SJSA1 (cell line): ENCODE measurements at regions not wholly inside any gene's neighbourhood (a gene's known extent, or its start where the extent isn't known, plus 50 kb on each side); places are given as distances from the start of the nearest gene placed in this dataset.
A peak's percentile ranks its signal among the peaks of the same experiment; 100 is the strongest.
"Not testable (repeated sequence)": the region's sequence is repeated elsewhere in the genome, so short reads cannot be mapped to it uniquely, and the experiment has no call there.

Source experiments
- DNase-seq, 2 experiments: peaks; one replicate each; pipeline ENCODE4 v3.0.0-alpha.2; 2015 to 2020; ENCODE audit warnings: low spot score in 2 of 2, low read depth in 1 of 2
- H3K27ac ChIP-seq: fragments of 250-450 bp; sonication (Bioruptor Pico); 2 replicates; pipeline ENCODE4 v1.5.1; 2020; ENCODE audit warnings: mild to moderate bottlenecking, moderate library complexity
- H3K27me3 ChIP-seq: fragments of 250-450 bp; sonication (Bioruptor Pico); replicated peaks from 2 replicates; pipeline ENCODE4 v1.5.1; 2020; ENCODE audit warnings: mild to moderate bottlenecking, moderate library complexity
- H3K36me3 ChIP-seq: fragments of 250-450 bp; sonication (Bioruptor Pico); 2 replicates; pipeline ENCODE4 v1.5.1; 2020; ENCODE audit warnings: mild to moderate bottlenecking
- H3K4me1 ChIP-seq: fragments of 250-450 bp; sonication (Bioruptor Pico); replicated peaks from 2 replicates; pipeline ENCODE4 v1.6.1; 2021; ENCODE audit warnings: mild to moderate bottlenecking
- H3K4me3 ChIP-seq: fragments of 250-450 bp; sonication (Bioruptor Pico); 2 replicates; pipeline ENCODE4 v1.5.1; 2020; ENCODE audit warnings: mild to moderate bottlenecking
- H3K9me3 ChIP-seq: fragments of 250-450 bp; sonication (Bioruptor Pico); replicated peaks from 2 replicates; pipeline ENCODE4 v1.5.1; 2020; ENCODE audit warnings: mild to moderate bottlenecking

DNA sequence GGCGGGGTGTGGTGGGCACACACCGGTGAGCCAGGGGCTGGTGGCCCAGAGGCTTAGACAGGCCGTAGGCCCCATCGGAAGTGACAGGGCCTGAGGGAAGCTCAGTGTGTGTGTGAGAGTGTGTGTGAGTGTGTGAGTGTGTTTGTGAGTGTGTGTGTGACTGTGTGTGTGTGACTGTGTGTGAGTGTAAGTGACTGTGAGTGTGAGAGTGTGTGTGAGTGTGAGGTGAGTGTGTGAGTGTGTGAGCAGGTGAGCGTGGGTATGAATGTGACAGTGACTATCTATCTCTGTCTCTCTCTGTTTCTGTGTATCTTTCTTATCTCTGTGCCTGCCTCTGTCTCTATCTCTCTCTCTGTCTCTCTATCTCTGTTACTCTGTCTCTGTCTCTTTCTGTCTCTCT is 171.6 kb downstream of the TMEM121 start:
- H3K4me3 ChIP-seq, H3K4me1 ChIP-seq, H3K9me3 ChIP-seq, H3K36me3 ChIP-seq, H3K27me3 ChIP-seq, H3K27ac ChIP-seq: not testable (repeated sequence)
- peak in 1 of 2 experiments; percentile 6 for DNase-seq

GRCh38 chr14:105698940-105699556 is 172.7 kb downstream of the TMEM121 start:
- not testable (repeated sequence) for H3K27me3 ChIP-seq, H3K27ac ChIP-seq, H3K9me3 ChIP-seq, H3K36me3 ChIP-seq, H3K4me1 ChIP-seq, H3K4me3 ChIP-seq
- peak in 1 of 2 experiments; percentile 31 for DNase-seq

- H3K9me3 ChIP-seq, H3K27ac ChIP-seq, H3K27me3 ChIP-seq, H3K4me1 ChIP-seq, H3K36me3 ChIP-seq, H3K4me3 ChIP-seq: not testable (repeated sequence)
- peak in 1 of 2 experiments; percentile 45 for DNase-seq
Measured at GRCh38 chr14:105699706-105700105, 173.3 kb downstream of the TMEM121 start.

DNA sequence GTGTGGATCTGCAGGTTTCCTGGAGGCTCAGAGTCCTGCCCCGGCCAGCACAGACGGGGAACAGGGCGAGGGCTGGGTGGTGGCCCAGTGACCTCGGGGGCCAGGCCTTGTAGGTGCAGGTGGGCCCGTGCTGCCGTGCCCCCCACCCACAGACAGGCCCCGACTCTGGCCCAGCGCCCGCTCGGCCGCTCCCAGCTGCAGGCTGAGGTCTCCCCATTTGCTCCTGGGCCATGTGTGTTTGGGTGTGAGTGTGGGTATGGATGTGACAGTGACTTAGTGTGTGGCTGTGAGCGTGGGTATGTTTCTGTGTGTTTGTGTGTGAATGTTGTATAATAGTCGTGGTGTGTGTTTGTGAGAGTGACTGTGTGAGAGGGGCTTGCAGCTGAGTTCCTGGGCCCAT is 173.8 kb downstream of the TMEM121 start:
- H3K4me1 ChIP-seq, result not testable (repeated sequence)

GRCh38 chr14:105700622-105701288 is 174.4 kb downstream of the TMEM121 start:
- no peaks in the 10 kb centered on the region for H3K9me3 ChIP-seq
- no peak overlapping the region for H3K4me3 ChIP-seq
- H3K36me3 ChIP-seq, result no peaks in the 10 kb centered on the region
- peak in 1 of 2 experiments; percentile 25 for DNase-seq
- no peak overlapping the region for H3K27ac ChIP-seq
- H3K4me1 ChIP-seq, result no peaks in the 10 kb centered on the region
- no peaks in the 10 kb centered on the region for H3K27me3 ChIP-seq

More for the DNA sequence above, 173.8 kb downstream of the TMEM121 start:
- H3K4me3 ChIP-seq, H3K36me3 ChIP-seq, H3K9me3 ChIP-seq, H3K27ac ChIP-seq, H3K27me3 ChIP-seq: not testable (repeated sequence)
- DNase-seq, result peak in 1 of 2 experiments; percentile 36

DNA sequence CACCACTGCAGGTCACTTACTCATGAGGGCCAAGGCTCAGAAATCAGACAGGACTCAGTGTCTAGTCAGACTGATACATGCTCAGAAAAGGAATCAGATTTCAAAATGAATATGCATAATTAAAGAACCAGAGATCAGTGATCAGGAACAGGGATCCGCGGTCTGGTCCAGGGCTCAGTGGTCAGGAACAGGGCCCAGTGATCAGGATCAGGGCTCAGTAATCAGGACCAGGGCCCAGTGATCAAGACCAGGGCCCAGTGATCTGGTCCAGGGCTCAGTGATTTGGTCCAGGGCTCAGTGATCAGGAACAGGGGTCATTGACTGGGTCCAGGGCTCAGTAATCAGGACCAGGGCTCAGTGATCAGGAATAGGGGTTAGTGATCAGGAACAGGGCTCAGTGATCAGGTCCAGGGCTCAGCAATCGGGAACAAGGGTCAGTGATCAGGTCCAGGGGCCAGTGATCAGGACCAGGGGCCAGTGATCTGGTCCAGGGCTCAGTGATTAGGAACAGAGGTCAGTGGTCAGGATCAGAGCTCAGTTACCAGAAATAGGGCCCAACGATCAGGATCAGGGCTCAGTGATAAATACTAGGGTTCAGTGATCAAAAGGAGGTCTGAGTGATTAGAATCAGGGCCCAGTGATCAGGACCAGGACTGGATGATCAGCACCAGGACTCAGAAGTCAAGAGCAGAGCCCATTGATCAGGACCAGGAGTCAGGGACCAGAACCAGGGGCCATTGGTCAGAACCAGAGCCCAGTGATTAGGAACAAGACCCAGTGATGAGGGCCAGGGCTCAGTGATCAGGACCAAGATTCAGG is 175.3 kb downstream of the TMEM121 start:
- H3K36me3 ChIP-seq, result no peaks in the 10 kb centered on the region
- H3K4me3 ChIP-seq, result no peak overlapping the region
- no peaks in the 10 kb centered on the region for H3K9me3 ChIP-seq
- no peak overlapping the region for H3K27ac ChIP-seq
- no peaks in the 10 kb centered on the region for H3K27me3 ChIP-seq
- peak in 1 of 2 experiments; percentile 23 for DNase-seq
- H3K4me1 ChIP-seq, result no peaks in the 10 kb centered on the region

- Histone ChIP-seq H3K4me3 (no peak overlapping the region), H3K4me1 (no peaks in the 10 kb centered on the region), H3K27me3 (no peaks in the 10 kb centered on the region), H3K9me3 (no peaks in the 10 kb centered on the region), H3K36me3 (no peaks in the 10 kb centered on the region), H3K27ac (no peak overlapping the region)
- DNase-seq, result peak in 1 of 2 experiments; percentile 19
Measured at GRCh38 chr14:105702275-105702817, 176.0 kb downstream of the TMEM121 start.

GRCh38 chr14:105703044-105703665 is 176.8 kb downstream of the TMEM121 start:
- H3K4me1 ChIP-seq, H3K9me3 ChIP-seq, H3K36me3 ChIP-seq, H3K27ac ChIP-seq, H3K4me3 ChIP-seq, H3K27me3 ChIP-seq: not testable (repeated sequence)
- peak in 1 of 2 experiments; percentile 10 for DNase-seq

DNA sequence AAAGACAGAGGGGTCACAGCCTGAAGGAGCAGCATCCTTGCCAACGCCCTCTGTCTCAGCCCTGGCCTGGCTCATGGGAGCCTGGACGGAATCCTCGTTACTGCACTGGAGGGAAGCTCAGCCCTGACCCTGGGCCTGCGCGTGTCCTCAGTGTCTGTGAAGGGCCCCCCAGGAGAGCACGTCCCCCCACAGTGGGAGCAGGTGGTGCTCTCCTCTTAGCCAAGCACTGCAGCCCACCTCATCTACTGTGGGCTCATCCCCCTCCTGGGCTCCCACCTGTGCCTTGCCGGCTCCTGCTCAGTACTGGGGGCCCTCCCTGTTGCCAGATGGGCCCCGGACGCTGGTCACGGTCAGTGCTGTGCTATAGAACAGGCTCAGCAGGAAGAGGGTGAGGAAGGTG is 177.7 kb downstream of the TMEM121 start:
- DNase-seq, H3K9me3 ChIP-seq: not testable (repeated sequence)

GRCh38 chr14:105704492-105704891 is 178.1 kb downstream of the TMEM121 start:
- DNase-seq, H3K9me3 ChIP-seq, H3K27ac ChIP-seq, H3K36me3 ChIP-seq, H3K27me3 ChIP-seq, H3K4me3 ChIP-seq, H3K4me1 ChIP-seq: not testable (repeated sequence)

More for the DNA sequence above, 177.7 kb downstream of the TMEM121 start:
- not testable (repeated sequence) for H3K27ac ChIP-seq, H3K27me3 ChIP-seq, H3K4me1 ChIP-seq, H3K4me3 ChIP-seq, H3K36me3 ChIP-seq

GRCh38 chr14:105705512-105705861 is 179.1 kb downstream of the TMEM121 start:
- H3K36me3 ChIP-seq, H3K27me3 ChIP-seq, H3K4me3 ChIP-seq, H3K9me3 ChIP-seq, H3K4me1 ChIP-seq, H3K27ac ChIP-seq, DNase-seq: not testable (repeated sequence)

DNA sequence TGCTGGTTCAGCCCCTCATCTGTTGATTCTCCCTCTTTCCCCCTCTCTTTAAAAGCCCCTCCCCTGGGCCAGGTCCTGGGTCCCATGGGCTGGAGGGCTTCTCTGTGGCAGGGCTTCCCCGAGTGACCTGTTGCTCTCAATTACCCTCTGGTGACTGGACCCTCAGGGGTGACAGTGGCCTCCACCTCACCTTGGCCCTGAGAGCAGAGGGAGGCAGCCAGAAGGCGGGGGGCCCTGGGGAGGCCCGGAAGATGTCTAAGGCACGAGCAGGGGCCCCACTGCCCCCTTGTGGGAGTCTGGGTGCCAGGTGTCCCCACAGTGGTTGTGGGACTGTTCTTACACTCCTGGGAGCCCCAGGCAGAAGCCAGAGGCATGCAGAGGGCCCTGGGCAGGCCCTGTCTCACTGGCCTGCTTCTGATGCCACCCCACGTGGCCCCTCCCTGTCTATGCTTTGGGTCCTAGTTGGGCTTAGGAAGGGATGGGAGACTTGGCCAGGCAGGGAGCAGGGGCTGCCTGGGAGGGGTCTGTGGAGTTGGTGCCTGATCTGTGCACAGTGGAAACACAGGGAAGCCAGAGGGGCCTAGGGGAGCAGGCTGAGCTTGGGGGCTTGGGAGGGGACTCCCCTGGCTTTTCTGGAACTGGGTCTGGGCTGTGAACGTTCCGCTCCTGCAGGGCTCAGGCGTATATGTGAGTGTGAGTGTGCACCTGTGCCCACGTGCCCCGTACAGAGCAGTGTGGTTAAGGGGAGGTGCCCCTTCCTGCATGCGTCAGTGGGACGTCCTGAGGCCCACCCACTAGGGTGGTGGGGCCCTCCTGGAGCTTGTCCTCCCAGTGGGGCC is 179.7 kb downstream of the TMEM121 start:
- H3K27me3 ChIP-seq, DNase-seq, H3K4me1 ChIP-seq, H3K4me3 ChIP-seq, H3K9me3 ChIP-seq, H3K36me3 ChIP-seq, H3K27ac ChIP-seq: not testable (repeated sequence)

GRCh38 chr14:105706701-105707019 is 180.3 kb downstream of the TMEM121 start:
- H3K27ac ChIP-seq, DNase-seq, H3K4me3 ChIP-seq, H3K4me1 ChIP-seq, H3K27me3 ChIP-seq, H3K36me3 ChIP-seq, H3K9me3 ChIP-seq: not testable (repeated sequence)
